ENCODE measurements at regions not wholly inside any gene's neighbourhood (a gene's known extent, or its start where the extent isn't known, plus 50 kb on each side); places are given as distances from the start of the nearest gene placed in this dataset.
"Not testable (repeated sequence)": the region's sequence is repeated elsewhere in the genome, so short reads cannot be mapped to it uniquely, and the experiment has no call there.

GRCh38 chr20:25965203-25965602, 268.6 kb upstream of the ZNF337 start:
- TF ChIP-seq CTCF, EP300 (IDR thresholded peaks at IDR 0.05): not testable (repeated sequence)

All from stomach (tissue), 4 donors.